ENCODE measurements at regions not wholly inside any gene's neighbourhood (a gene's known extent, or its start where the extent isn't known, plus 50 kb on each side); places are given as distances from the start of the nearest gene placed in this dataset.

- no peak overlapping the region for H3K27ac ChIP-seq (ENCODE audit: extremely low read depth, low read depth, low read length)
- H3K36me3 ChIP-seq (ENCODE audit: control insufficient read depth in 2 of 2, insufficient read depth in 1 of 2, low read length in 2 of 2) = no peaks in the 10 kb centered on the region
- H3K4me1 ChIP-seq (ENCODE audit: control insufficient read depth, insufficient read depth, low read length) = no peaks in the 10 kb centered on the region
- H3K9me3 ChIP-seq (ENCODE audit: control insufficient read depth, insufficient read depth, low read depth, low read length) = no peaks in the 10 kb centered on the region
- CTCF ChIA-PET = no interaction called here
- no peak for TF ChIP-seq INSM2 (tag by site-specific recombination; IDR thresholded peaks at IDR 0.05)
- TF ChIP-seq KLF17 (tag by site-specific recombination; IDR thresholded peaks at IDR 0.05) = no peak
- no peak for TF ChIP-seq ZNF623 (tag by site-specific recombination; IDR thresholded peaks at IDR 0.05)
- no peak for TF ChIP-seq ZNF112 (tag by site-specific recombination; IDR thresholded peaks at IDR 0.05)
- TF ChIP-seq MZF1 (tag by site-specific recombination; IDR thresholded peaks at IDR 0.05; ENCODE audit: borderline replicate concordance) = no peak
- no peak overlapping the region for H3K4me3 ChIP-seq (ENCODE audit: low read depth, low read length)
- POLR2A ChIA-PET = no interaction called here
Measured at GRCh38 chr5:106578736-106579135, 1092.0 kb downstream of the EFNA5 start.

GRCh38 chr5:106574820-106575219 lies 1095.9 kb downstream of the EFNA5 start:
- Histone ChIP-seq H3K4me3 (ENCODE audit: low read depth, low read length) (no peak overlapping the region), H3K27ac (ENCODE audit: extremely low read depth, low read depth, low read length) (no peak overlapping the region), H3K9me3 (ENCODE audit: control insufficient read depth, insufficient read depth, low read depth, low read length) (no peaks in the 10 kb centered on the region), H3K4me1 (ENCODE audit: control insufficient read depth, insufficient read depth, low read length) (no peaks in the 10 kb centered on the region), H3K36me3 (ENCODE audit: control insufficient read depth in 2 of 2, insufficient read depth in 1 of 2, low read length in 2 of 2) (no peaks in the 10 kb centered on the region)
- ChIA-PET CTCF (interaction anchor here (0.6 kb wide), 1 partner anchor 761 kb away, joined by 3 read pairs; no protein-coding TSS in a partner anchor), POLR2A (no interaction called here)
- TF ChIP-seq GLI4 (tag by site-specific recombination; IDR thresholded peaks at IDR 0.05) (no peak), ZNF521 (tag by site-specific recombination; IDR thresholded peaks at IDR 0.05) (no peak), ZNF585B (tag by site-specific recombination; IDR thresholded peaks at IDR 0.05) (no peak), ZNF830 (tag by site-specific recombination; IDR thresholded peaks at IDR 0.05; ENCODE audit: low read depth) (no peak), ZNF677 (tag by site-specific recombination; IDR thresholded peaks at IDR 0.05) (no peak), ZNF211 (tag by site-specific recombination; IDR thresholded peaks at IDR 0.05; ENCODE audit: low read depth) (no peak), ZNF704 (tag by site-specific recombination; IDR thresholded peaks at IDR 0.05) (no peak)

- POLR2A ChIA-PET = no interaction called here
- TF ChIP-seq ZNF571 (tag by site-specific recombination; IDR thresholded peaks at IDR 0.05) = no peak
- no peak for TF ChIP-seq ZNF610 (tag by site-specific recombination; IDR thresholded peaks at IDR 0.05; ENCODE audit: borderline replicate concordance)
- no peak for TF ChIP-seq ZNF426 (tag by site-specific recombination; IDR thresholded peaks at IDR 0.05)
- TF ChIP-seq ZNF121 (tag by site-specific recombination; IDR thresholded peaks at IDR 0.05) = no peak
- TF ChIP-seq ZNF138 (tag by site-specific recombination; IDR thresholded peaks at IDR 0.05; ENCODE audit: borderline replicate concordance) = no peak
- H3K4me3 ChIP-seq (ENCODE audit: low read depth, low read length) = no peak overlapping the region
- H3K9me3 ChIP-seq (ENCODE audit: control insufficient read depth, insufficient read depth, low read depth, low read length) = no peaks in the 10 kb centered on the region
- no peaks in the 10 kb centered on the region for H3K36me3 ChIP-seq (ENCODE audit: control insufficient read depth in 2 of 2, insufficient read depth in 1 of 2, low read length in 2 of 2)
- CTCF ChIA-PET = interaction anchor here (0.8 kb wide), 1 partner anchor 9 kb away, joined by 3 read pairs; no protein-coding TSS in a partner anchor
- H3K27ac ChIP-seq (ENCODE audit: extremely low read depth, low read depth, low read length) = no peak overlapping the region
- H3K4me1 ChIP-seq (ENCODE audit: control insufficient read depth, insufficient read depth, low read length) = no peaks in the 10 kb centered on the region
Measured at GRCh38 chr5:106566031-106566430, 1104.7 kb downstream of the EFNA5 start.

All from HEK293 (cell line).